ENCODE measurements at regions not wholly inside any gene's neighbourhood (a gene's known extent, or its start where the extent isn't known, plus 50 kb on each side); places are given as distances from the start of the nearest gene placed in this dataset.

DNA sequence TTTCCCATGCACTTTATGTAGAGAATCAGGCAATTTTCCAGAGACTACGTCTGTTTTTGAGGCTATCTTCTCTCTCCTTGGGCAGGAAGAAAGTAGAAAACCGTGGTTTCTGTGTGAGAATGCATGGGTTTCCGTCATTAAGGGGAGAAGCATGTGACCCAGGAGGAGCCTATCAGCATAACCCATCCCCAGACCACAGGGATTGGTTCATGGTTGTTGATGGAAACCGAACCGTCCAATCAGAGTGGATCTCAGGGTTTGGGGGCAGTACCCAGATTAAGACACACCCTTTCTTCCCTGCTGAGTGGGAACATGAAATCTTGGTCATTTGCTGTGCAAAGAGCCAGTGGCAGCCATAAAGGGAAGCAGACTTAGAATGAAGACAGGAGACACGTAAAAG is 517.8 kb downstream of the MN1 start:
- DNase-seq (no peak), FAIRE-seq (no peak)
- intact Hi-C loops (cut with DNase I) = no loop called here
- Histone ChIP-seq H3K4me3 (ENCODE audit: low read length in 3 of 3) (no peak overlapping the region), H3K4me1 (ENCODE audit: control insufficient read depth in 2 of 3, insufficient read depth in 2 of 3, low read depth in 1 of 3, low read length in 3 of 3) (no peaks in the 10 kb centered on the region), H3K9me3 (ENCODE audit: control insufficient read depth in 2 of 3, insufficient read depth in 1 of 3, low read length in 3 of 3) (peaks cover 0 to 5% (median 0%) of the 10 kb centered on the region in 3 donors), H3K27ac (ENCODE audit: low read depth in 2 of 2, low read length in 2 of 2) (no peak overlapping the region), H3K36me3 (ENCODE audit: control insufficient read depth in 2 of 3, insufficient read depth in 3 of 3, low read length in 3 of 3) (no peaks in the 10 kb centered on the region), H3K27me3 (ENCODE audit: control insufficient read depth, insufficient read depth, low read length) (peaks cover 2% of the 10 kb centered on the region), H3K9ac (ENCODE audit: low read length in 3 of 3) (no peak overlapping the region)
- TF ChIP-seq, protein P1, sequence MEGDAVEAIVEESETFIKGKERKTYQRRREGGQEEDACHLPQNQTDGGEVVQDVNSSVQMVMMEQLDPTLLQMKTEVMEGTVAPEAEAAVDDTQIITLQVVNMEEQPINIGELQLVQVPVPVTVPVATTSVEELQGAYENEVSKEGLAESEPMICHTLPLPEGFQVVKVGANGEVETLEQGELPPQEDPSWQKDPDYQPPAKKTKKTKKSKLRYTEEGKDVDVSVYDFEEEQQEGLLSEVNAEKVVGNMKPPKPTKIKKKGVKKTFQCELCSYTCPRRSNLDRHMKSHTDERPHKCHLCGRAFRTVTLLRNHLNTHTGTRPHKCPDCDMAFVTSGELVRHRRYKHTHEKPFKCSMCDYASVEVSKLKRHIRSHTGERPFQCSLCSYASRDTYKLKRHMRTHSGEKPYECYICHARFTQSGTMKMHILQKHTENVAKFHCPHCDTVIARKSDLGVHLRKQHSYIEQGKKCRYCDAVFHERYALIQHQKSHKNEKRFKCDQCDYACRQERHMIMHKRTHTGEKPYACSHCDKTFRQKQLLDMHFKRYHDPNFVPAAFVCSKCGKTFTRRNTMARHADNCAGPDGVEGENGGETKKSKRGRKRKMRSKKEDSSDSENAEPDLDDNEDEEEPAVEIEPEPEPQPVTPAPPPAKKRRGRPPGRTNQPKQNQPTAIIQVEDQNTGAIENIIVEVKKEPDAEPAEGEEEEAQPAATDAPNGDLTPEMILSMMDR (IDR thresholded peaks at IDR 0.05; ENCODE audit: borderline replicate concordance, extremely low read depth, insufficient read depth) = no peak

DNA sequence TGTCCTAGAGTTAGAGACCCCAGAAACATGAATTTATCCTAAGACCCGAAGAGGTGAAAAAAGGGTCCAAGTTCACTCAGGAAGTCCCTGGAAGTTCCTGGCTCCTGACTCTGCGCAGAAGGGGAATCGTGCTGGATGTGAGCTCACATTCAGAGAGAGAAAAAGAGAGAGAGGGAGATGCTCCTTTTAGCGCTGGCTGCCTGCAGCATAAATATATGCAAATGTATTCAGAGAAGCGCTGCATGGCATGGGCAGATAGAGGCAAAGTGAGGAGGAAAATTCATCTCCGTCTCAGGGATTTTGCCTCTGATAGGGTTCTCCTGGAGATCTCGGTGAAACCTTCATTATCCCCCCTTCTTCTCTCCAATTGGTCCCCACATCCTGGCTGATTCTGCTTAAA is 517.2 kb downstream of the MN1 start:
- intact Hi-C loops (cut with DNase I) = no loop called here
- Histone ChIP-seq H3K27me3 (ENCODE audit: control insufficient read depth, insufficient read depth, low read length) (peaks cover 2% of the 10 kb centered on the region), H3K36me3 (ENCODE audit: control insufficient read depth in 2 of 3, insufficient read depth in 3 of 3, low read length in 3 of 3) (no peaks in the 10 kb centered on the region), H3K27ac (ENCODE audit: low read depth in 2 of 2, low read length in 2 of 2) (no peak overlapping the region), H3K4me3 (ENCODE audit: low read length in 3 of 3) (no peak overlapping the region), H3K9me3 (ENCODE audit: control insufficient read depth in 2 of 3, insufficient read depth in 1 of 3, low read length in 3 of 3) (peaks cover 0 to 5% (median 0%) of the 10 kb centered on the region in 3 donors), H3K4me1 (ENCODE audit: control insufficient read depth in 2 of 3, insufficient read depth in 2 of 3, low read depth in 1 of 3, low read length in 3 of 3) (no peaks in the 10 kb centered on the region), H3K9ac (ENCODE audit: low read length in 3 of 3) (no peak overlapping the region)
- TF ChIP-seq, protein P1 (IDR thresholded peaks at IDR 0.05; ENCODE audit: borderline replicate concordance, extremely low read depth, insufficient read depth) = no peak
- FAIRE-seq (no peak), DNase-seq (no peak)

DNA sequence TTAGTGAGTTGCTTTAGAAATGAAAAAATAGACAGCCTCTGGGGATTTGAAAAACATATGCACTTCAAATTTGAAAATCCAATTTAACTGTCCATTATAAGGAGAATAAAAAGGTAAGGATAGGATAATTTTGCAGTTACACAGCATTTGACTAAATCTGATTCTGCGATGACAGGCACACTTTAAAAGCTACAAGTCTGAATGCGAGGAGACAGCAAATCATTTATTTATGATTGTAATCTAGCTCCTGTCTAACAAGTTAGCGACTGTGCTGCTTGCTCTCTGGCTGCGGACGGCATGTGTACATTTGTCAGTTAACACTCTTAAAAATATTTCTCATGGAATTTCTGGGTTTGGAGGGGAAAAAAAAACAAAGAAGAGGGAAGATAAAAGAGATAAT is 514.8 kb downstream of the MN1 start:
- no peak overlapping the region for H3K27ac ChIP-seq (ENCODE audit: low read depth in 2 of 2, low read length in 2 of 2)
- intact Hi-C loops (cut with DNase I) = no loop called here
- DNase-seq = no peak
- H3K36me3 ChIP-seq (ENCODE audit: control insufficient read depth in 2 of 3, insufficient read depth in 3 of 3, low read length in 3 of 3) = no peaks in the 10 kb centered on the region
- peaks cover 0 to 5% (median 0%) of the 10 kb centered on the region in 3 donors for H3K9me3 ChIP-seq (ENCODE audit: control insufficient read depth in 2 of 3, insufficient read depth in 1 of 3, low read length in 3 of 3)
- TF ChIP-seq, protein P1 (IDR thresholded peaks at IDR 0.05; ENCODE audit: borderline replicate concordance, extremely low read depth, insufficient read depth) = no peak
- H3K27me3 ChIP-seq (ENCODE audit: control insufficient read depth, insufficient read depth, low read length) = peaks cover 2% of the 10 kb centered on the region
- no peak overlapping the region for H3K4me3 ChIP-seq (ENCODE audit: low read length in 3 of 3)
- FAIRE-seq = no peak
- H3K4me1 ChIP-seq (ENCODE audit: control insufficient read depth in 2 of 3, insufficient read depth in 2 of 3, low read depth in 1 of 3, low read length in 3 of 3) = no peaks in the 10 kb centered on the region
- H3K9ac ChIP-seq (ENCODE audit: low read length in 3 of 3) = no peak overlapping the region

Data from kidney (tissue), 13 donors.